Nephron (organoid): ENCODE measurements at regions not wholly inside any gene's neighbourhood (a gene's known extent, or its start where the extent isn't known, plus 50 kb on each side); places are given as distances from the start of the nearest gene placed in this dataset.

Source experiments
- H3K27ac Mint-ChIP-seq, 3 experiments: 2 replicates each; pipeline ENCODE4 v1.8.0; 2020; ENCODE audit warnings: mixed read lengths in 3 of 3, mild to moderate bottlenecking in 2 of 3, moderate library complexity in 1 of 3
- H3K27me3 Mint-ChIP-seq: 2 replicates; pipeline ENCODE4 v1.8.0; 2021; ENCODE audit warnings: low read depth, mild to moderate bottlenecking, moderate library complexity, mixed read lengths
- H3K36me3 Mint-ChIP-seq: 2 replicates; pipeline ENCODE4 v1.8.0; 2020; ENCODE audit warnings: low read depth, mixed read lengths
- H3K4me1 Mint-ChIP-seq: 2 replicates; pipeline ENCODE4 v1.8.0; 2020; ENCODE audit warnings: mixed read lengths
- H3K4me3 Mint-ChIP-seq, 3 experiments: 2 replicates each; pipeline ENCODE4 v1.8.0; 2020; ENCODE audit warnings: mild to moderate bottlenecking in 3 of 3, mixed read lengths in 3 of 3, moderate library complexity in 2 of 3
- H3K9me3 Mint-ChIP-seq: 2 replicates; pipeline ENCODE4 v1.8.0; 2020; ENCODE audit warnings: mixed read lengths
- CTCF ChIP-seq, 3 experiments: fragments of 200-600 bp; sonication (generic); IDR thresholded peaks; one replicate each; pipeline ENCODE4 v1.5.0; 2021; ENCODE audit warnings: antibody characterized with exemption in 3 of 3; ENCODE audit not compliant: unreplicated experiment in 3 of 3

- no peaks in the 10 kb centered on the region for H3K4me1 Mint-ChIP-seq
- TF ChIP-seq CTCF (IDR thresholded peaks at IDR 0.05; ENCODE audit: unreplicated experiment in 3 of 3), result no peak
- no peak overlapping the region for H3K27ac Mint-ChIP-seq
- no peaks in the 10 kb centered on the region for H3K27me3 Mint-ChIP-seq
- no peak overlapping the region for H3K4me3 Mint-ChIP-seq
- no peaks in the 10 kb centered on the region for H3K9me3 Mint-ChIP-seq
- H3K36me3 Mint-ChIP-seq, result no peaks in the 10 kb centered on the region
These were observed 231.7 kb upstream of the CNTNAP2 start for GRCh38 chr7:145884716-145885514.

DNA sequence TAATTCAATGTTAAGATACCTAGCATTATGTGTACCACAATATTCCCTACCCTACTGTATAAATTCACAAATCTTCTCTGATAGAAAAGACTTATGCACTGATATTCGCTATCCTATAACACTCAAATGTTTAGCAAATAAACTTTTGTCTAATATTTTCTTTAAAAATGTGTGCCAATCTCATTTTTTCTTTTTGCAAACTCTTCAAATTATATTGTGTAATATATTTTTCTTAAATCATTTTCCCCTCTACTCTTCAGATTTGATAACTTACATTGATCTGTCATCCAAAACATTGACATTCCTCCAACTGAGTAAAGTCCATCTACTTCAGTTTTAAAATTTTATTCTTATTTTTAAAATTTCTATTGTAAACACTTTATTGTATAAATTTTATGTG lies 240.2 kb upstream of the CNTNAP2 start:
- no peak overlapping the region for H3K27ac Mint-ChIP-seq
- H3K36me3 Mint-ChIP-seq, result no peaks in the 10 kb centered on the region
- no peaks in the 10 kb centered on the region for H3K9me3 Mint-ChIP-seq
- no peak overlapping the region for H3K4me3 Mint-ChIP-seq
- no peaks in the 10 kb centered on the region for H3K27me3 Mint-ChIP-seq
- H3K4me1 Mint-ChIP-seq, result no peaks in the 10 kb centered on the region
- no peak for TF ChIP-seq CTCF (IDR thresholded peaks at IDR 0.05; ENCODE audit: unreplicated experiment in 3 of 3)

GRCh38 chr7:145875267-145875666 lies 241.3 kb upstream of the CNTNAP2 start:
- no peak overlapping the region for H3K4me3 Mint-ChIP-seq
- no peaks in the 10 kb centered on the region for H3K4me1 Mint-ChIP-seq
- TF ChIP-seq CTCF (IDR thresholded peaks at IDR 0.05; ENCODE audit: unreplicated experiment in 3 of 3), result no peak
- H3K27ac Mint-ChIP-seq, result no peak overlapping the region
- no peaks in the 10 kb centered on the region for H3K36me3 Mint-ChIP-seq
- H3K27me3 Mint-ChIP-seq, result no peaks in the 10 kb centered on the region
- no peaks in the 10 kb centered on the region for H3K9me3 Mint-ChIP-seq

- Mint-ChIP-seq H3K4me1 (no peaks in the 10 kb centered on the region), H3K4me3 (no peak overlapping the region), H3K27me3 (no peaks in the 10 kb centered on the region), H3K36me3 (no peaks in the 10 kb centered on the region), H3K9me3 (peaks cover 21% of the 10 kb centered on the region), H3K27ac (no peak overlapping the region)
- TF ChIP-seq CTCF (IDR thresholded peaks at IDR 0.05; ENCODE audit: unreplicated experiment in 3 of 3), result no peak
These were observed 247.7 kb upstream of the CNTNAP2 start for GRCh38 chr7:145868935-145869334.

- Mint-ChIP-seq H3K27me3 (no peaks in the 10 kb centered on the region), H3K4me3 (no peak overlapping the region), H3K36me3 (no peaks in the 10 kb centered on the region), H3K4me1 (no peaks in the 10 kb centered on the region), H3K9me3 (peaks cover 10% of the 10 kb centered on the region), H3K27ac (no peak overlapping the region)
- no peak for TF ChIP-seq CTCF (IDR thresholded peaks at IDR 0.05; ENCODE audit: unreplicated experiment in 3 of 3)
These were observed 254.4 kb upstream of the CNTNAP2 start for GRCh38 chr7:145862212-145862611.

DNA sequence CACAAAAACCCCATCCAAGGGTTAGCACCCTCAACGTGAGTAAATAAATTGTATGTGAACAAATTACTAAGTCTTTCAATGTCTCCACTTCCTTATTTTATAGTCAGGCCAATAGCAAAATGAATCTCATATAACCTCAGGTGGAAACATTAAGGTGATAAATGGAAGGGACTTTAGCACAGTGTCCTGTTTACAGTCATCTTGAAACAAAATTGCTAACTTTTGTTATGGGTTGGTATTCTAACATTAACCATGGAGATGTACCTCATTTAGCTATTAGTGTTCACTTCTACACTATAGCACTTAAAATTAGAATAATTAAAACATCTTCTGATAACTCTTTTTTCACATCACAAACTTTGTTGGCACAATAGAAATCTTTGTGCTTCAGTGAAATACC lies 255.8 kb upstream of the CNTNAP2 start:
- Mint-ChIP-seq H3K36me3 (no peaks in the 10 kb centered on the region), H3K4me1 (no peaks in the 10 kb centered on the region), H3K27me3 (no peaks in the 10 kb centered on the region), H3K9me3 (peaks cover 5% of the 10 kb centered on the region), H3K27ac (no peak overlapping the region), H3K4me3 (no peak overlapping the region)
- no peak for TF ChIP-seq CTCF (IDR thresholded peaks at IDR 0.05; ENCODE audit: unreplicated experiment in 3 of 3)
